GM10248 (cell line): ENCODE measurements at regions not wholly inside any gene's neighbourhood (a gene's known extent, or its start where the extent isn't known, plus 50 kb on each side); places are given as distances from the start of the nearest gene placed in this dataset.

Experiments
- CTCF ChIA-PET: fragments of 300-600 bp; sonication (Branson Sonifier 250); formaldehyde crosslinking; extraction: SDS; loops from one replicate; lab custom pipeline; 2021; ENCODE audit warnings: antibody characterized with exemption; lab: Yijun Ruan, JAX
- POLR2A ChIA-PET: fragments of 350-650 bp; sonication (Branson Sonifier 250); formaldehyde crosslinking; extraction: SDS; loops from one replicate; lab custom pipeline; 2020; ENCODE audit warnings: antibody characterized with exemption; lab: Yijun Ruan, JAX
- DNase-seq: peaks from one replicate; pipeline ENCODE4 v3.0.0; 2012; ENCODE audit errors: extremely low spot score
- TF ChIP-seq, protein P1 (sequence below): IDR thresholded peaks from 2 replicates; pipeline ENCODE4 v1.5.1; 2012; ENCODE audit warnings: mild to moderate bottlenecking, low read depth; ENCODE audit errors: extremely low read depth, missing control alignments, control extremely low read depth

DNA sequence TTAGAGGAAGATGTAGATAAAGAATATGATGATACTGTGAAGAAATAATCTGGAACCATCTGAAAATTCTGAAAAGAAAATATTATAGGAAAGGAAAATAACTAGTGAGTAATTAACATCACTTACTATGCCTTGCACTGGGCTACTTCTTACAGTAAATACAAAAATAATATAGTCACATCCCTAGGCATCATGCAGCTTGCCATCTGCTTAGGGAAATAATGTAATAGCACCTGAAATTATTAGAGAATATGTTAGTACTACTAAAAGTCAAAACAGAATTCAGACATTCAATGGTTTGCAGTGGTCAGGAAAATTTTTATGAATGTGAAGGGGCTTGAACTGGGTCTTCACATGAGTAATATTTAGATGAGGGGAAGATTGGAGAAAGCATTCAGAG is 272.2 kb upstream of the EMCN start:
- ChIA-PET CTCF (no interaction called here), POLR2A (no interaction called here)
- DNase-seq, result no peak
- TF ChIP-seq, protein P1, sequence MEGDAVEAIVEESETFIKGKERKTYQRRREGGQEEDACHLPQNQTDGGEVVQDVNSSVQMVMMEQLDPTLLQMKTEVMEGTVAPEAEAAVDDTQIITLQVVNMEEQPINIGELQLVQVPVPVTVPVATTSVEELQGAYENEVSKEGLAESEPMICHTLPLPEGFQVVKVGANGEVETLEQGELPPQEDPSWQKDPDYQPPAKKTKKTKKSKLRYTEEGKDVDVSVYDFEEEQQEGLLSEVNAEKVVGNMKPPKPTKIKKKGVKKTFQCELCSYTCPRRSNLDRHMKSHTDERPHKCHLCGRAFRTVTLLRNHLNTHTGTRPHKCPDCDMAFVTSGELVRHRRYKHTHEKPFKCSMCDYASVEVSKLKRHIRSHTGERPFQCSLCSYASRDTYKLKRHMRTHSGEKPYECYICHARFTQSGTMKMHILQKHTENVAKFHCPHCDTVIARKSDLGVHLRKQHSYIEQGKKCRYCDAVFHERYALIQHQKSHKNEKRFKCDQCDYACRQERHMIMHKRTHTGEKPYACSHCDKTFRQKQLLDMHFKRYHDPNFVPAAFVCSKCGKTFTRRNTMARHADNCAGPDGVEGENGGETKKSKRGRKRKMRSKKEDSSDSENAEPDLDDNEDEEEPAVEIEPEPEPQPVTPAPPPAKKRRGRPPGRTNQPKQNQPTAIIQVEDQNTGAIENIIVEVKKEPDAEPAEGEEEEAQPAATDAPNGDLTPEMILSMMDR, result no peak

DNA sequence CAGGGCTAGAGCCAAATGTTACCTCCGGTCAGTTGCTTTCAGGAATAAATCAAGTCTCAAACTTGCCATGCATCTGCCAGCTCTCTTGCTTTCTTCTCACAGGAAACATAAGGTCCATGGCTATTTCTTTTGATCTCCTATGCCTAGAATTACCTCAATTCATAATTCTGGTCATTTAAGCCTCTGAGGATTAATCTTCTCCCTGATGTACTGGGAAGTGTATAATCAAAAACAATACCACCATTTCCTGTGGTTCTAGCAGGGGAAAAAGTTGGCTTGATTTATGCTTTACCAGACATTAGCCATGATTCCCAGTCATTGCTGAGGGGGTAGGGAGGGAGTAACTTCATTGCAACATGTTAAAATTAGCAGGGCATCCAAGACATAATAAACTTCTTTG is 268.7 kb upstream of the EMCN start:
- TF ChIP-seq, protein P1, result no peak
- POLR2A ChIA-PET, result no interaction called here
- DNase-seq, result no peak
- CTCF ChIA-PET, result no interaction called here

GRCh38 chr4:100782356-100782755 is 264.5 kb upstream of the EMCN start:
- DNase-seq, result no peak
- POLR2A ChIA-PET, result no interaction called here
- CTCF ChIA-PET, result interaction anchor here (1.5 kb wide), 1 partner anchor 9 kb away, joined by 5 read pairs; no protein-coding TSS in a partner anchor
- TF ChIP-seq, protein P1, result no peak

- DNase-seq, result no peak
- TF ChIP-seq, protein P1, result no peak
- CTCF ChIA-PET, result no interaction called here
- POLR2A ChIA-PET, result no interaction called here
Observed at GRCh38 chr4:100781435-100781834, 263.6 kb upstream of the EMCN start.

DNA sequence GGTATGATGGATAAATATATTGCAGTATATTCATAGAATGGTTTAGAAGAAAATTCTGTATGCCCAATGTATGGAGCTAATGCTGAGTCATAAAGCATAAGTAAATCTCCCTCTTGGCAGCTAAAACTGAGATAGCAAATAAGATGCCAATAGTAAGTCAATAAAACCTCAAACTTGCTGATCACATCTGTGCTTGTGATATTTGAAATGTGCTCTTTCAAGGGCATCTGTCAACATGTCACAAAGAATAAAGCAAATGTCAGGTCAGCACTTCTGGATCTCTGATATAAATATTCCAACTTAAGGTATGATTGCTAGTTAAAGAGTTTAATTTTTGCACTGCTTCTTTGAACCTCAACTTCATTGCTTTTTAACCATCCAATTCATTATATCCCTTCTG is 262.3 kb upstream of the EMCN start:
- ChIA-PET POLR2A (no interaction called here), CTCF (no interaction called here)
- DNase-seq, result no peak
- TF ChIP-seq, protein P1, result no peak

DNA sequence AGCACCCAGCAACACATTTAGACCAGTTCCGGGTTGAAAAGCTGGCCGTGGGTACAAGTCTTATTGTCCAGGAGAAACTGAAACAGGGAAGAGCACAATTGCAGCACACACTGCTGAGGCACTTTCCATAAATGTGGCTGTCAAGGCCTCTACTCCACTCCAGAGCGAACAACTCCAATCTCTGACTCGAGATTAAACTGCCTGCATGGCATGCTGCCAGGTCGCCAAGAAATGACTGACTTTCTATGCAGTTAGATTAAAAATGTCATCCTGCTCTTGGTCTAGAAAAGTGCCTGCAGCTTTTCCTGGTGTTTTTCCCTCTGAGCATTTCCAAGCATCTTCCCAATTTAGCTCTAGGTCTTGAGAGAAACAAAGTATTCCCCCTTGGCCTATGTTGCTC is 260.6 kb upstream of the EMCN start:
- CTCF ChIA-PET, result interaction anchor here (1.5 to 1.7 kb wide), 2 partner anchors 14 to 20 kb away, joined by 4 to 5 read pairs; no protein-coding TSS in a partner anchor
- TF ChIP-seq, protein P1, result no peak
- POLR2A ChIA-PET, result no interaction called here
- no peak for DNase-seq

GRCh38 chr4:100762738-100763137 is 244.9 kb upstream of the EMCN start:
- CTCF ChIA-PET, result no interaction called here
- TF ChIP-seq, protein P1, result no peak
- POLR2A ChIA-PET, result no interaction called here
- DNase-seq, result no peak
